NCI-H69 (cell line): ENCODE measurements at regions not wholly inside any gene's neighbourhood (a gene's known extent, or its start where the extent isn't known, plus 50 kb on each side); places are given as distances from the start of the nearest gene placed in this dataset.
A peak's percentile ranks its signal among the peaks of the same experiment; 100 is the strongest.
"Not testable (repeated sequence)": the region's sequence is repeated elsewhere in the genome, so short reads cannot be mapped to it uniquely, and the experiment has no call there.

Experiments used
- DNase-seq: peaks from one replicate; lab custom pipeline; 2025; lab: John Stamatoyannopoulos, UW

- DNase-seq = peak; percentile 66
These were observed 151.0 kb downstream of the NUF2 start for GRCh38 chr1:163472651-163473248.

- no peak for DNase-seq
These were observed 155.6 kb downstream of the NUF2 start for GRCh38 chr1:163477276-163477830.

DNA sequence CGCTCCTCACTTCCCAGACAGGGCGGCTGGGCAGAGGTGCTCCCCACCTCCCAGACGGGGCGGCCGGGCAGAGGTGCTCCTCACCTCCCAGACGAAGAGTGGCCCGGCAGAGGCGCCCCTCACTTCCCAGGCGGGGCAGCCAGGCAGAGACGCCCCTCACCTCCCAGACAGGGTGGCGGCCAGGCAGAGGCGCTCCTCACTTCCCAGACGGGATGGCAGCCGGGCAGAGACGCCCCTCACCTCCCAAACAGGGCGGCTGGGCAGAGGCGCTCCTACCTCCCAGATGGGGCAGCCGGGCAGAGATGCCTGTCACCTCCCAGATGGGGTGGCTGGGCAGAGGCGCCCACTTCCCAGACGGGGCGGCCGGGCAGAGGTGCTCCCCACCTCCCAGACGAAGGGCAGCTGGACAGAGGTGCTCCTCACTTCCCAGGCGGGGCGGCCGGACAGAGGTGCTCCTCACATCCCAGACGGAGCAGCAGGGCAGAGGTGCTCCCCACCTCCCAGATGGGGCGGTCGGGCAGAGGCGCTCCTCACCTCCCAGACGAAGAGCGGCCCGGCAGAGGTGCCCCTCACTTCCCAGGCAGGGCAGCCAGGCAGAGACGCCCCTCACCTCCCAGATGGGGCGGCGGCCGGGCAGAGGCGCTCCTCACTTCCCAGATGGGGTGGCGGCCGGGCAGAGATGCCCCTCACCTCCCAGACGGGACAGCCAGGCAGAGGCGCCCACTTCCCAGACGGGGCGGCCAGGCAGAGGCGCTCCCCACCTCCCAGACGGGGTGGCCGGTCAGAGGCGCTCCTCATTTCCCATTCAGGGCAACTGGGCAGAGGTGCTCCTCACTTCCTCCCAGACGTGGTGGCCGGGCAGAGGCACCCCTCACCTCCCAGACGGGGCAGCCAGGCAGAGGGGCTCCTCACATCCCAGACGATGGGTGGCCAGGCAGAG is 176.9 kb downstream of the NUF2 start:
- DNase-seq = not testable (repeated sequence)

GRCh38 chr1:163504331-163504978 is 182.7 kb downstream of the NUF2 start:
- no peak for DNase-seq

GRCh38 chr1:163509114-163509513 is 187.4 kb downstream of the NUF2 start:
- DNase-seq = no peak

- no peak for DNase-seq
These were observed 190.7 kb downstream of the NUF2 start for GRCh38 chr1:163512349-163512989.

GRCh38 chr1:163523375-163524029 is 201.7 kb downstream of the NUF2 start:
- DNase-seq = peak; percentile 21

- peak; percentile 57 for DNase-seq
These were observed 207.1 kb downstream of the NUF2 start for GRCh38 chr1:163528710-163529348.

DNA sequence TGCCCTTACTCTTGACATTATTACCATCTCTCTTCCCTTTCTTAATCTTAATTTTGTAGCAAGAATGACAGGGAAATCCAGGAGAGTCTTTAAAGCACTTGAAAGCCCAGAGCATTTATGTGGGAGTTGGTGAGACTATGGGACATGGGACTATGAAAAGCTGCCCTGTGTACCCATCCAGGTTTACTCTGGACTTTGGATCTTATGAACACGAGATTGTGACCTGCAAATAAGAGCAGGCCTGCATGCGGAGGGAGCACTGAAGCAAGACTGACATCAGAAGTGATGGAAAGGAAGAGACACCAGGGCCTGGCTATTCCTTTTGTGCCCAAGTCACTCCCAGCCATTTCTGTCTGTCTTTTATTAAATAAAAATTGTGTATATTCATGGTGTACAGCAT is 209.6 kb downstream of the NUF2 start:
- no peak for DNase-seq

GRCh38 chr1:163535401-163535800 is 213.6 kb downstream of the NUF2 start:
- DNase-seq = no peak

DNA sequence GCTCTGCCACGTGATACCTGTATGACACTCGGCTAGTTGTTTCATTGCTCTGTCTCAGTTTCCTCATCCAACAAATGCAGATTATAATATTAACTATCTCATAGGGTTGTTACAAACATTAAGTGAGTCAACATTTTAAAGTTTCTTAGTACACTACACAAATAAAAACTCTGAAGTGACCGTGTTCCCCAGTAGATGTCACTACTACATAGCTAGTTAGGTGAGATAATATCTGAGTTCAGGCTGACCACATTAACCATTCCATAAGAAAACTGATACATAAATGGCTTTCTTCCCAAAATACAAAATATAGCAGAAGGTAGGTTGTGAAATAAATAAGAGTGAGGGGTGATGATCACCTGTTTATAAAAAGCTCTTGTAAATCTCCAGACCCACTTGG is 214.1 kb downstream of the NUF2 start:
- peak; percentile 66 for DNase-seq

- no peak for DNase-seq
These were observed 216.1 kb downstream of the NUF2 start for GRCh38 chr1:163537809-163538208.

GRCh38 chr1:163538667-163539066 is 216.9 kb downstream of the NUF2 start:
- no peak for DNase-seq

GRCh38 chr1:163540727-163541126 is 219.0 kb downstream of the NUF2 start:
- DNase-seq = no peak

DNA sequence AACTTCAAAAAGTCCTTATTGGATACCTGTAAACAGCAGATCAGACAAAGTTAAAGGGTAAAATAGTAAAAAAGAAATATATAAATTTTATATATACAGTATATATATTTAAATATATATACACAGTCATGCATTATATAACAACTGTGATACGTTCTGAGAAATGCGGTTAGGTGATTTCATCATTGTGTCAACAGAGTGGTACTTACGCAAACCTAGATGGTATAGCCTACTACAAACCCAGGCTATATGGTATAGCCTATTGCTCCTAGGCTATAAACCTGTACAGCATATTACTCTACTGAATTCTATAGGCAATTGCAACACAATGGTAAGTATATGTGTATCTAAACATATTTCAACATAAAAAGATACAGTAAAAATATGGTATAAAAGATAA is 222.7 kb downstream of the NUF2 start:
- no peak for DNase-seq

GRCh38 chr1:163558162-163558561 is 236.4 kb downstream of the NUF2 start:
- DNase-seq = no peak

GRCh38 chr1:163561580-163562295 is 240.0 kb downstream of the NUF2 start:
- DNase-seq = peak; percentile 78

- no peak for DNase-seq
These were observed 240.6 kb downstream of the NUF2 start for GRCh38 chr1:163562355-163562754.

DNA sequence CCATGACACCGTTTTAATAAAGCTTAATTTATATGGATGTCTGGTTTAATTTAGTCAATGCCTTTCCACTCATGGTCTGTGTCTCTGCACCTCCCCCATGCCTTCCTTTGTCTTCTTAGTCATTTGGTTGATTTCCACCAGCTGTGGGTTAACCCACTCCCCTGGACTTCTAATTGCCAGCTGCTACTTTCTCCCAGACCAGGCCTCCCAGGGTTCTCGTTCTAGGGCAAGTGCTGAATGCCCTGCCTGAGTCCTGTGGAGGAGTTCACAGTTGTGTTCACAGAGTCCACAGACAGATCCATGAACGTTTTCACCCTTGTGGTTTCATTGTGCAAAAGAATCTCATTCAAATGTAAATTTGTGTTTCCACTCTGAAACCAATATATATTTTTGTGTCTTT is 243.4 kb downstream of the NUF2 start:
- peak; percentile 81 for DNase-seq

DNA sequence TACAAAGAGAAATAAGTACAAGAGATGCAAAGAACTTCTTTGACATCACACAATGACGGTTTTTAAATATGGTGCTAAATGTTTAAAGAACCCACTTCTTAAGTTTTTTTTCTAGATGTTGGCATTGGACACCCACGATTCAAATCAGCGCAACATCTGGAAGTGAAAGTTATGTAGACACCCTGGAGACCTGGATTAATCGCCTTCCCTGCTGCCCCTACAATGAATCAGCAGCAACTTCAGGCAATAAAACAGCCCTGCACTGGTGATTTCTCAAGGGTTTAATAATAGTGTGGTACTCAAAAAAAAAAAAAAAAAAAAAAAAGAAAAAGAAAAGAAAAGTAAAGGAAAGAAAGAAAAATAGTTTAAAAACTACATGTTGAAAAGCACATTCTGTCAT is 248.3 kb downstream of the NUF2 start:
- peak; percentile 18 for DNase-seq
